CD8-positive, alpha-beta memory T cell (primary cell): ENCODE measurements at regions not wholly inside any gene's neighbourhood (a gene's known extent, or its start where the extent isn't known, plus 50 kb on each side); places are given as distances from the start of the nearest gene placed in this dataset.
"Not testable (repeated sequence)": the region's sequence is repeated elsewhere in the genome, so short reads cannot be mapped to it uniquely, and the experiment has no call there.

Experiments used
- CTCF ChIA-PET: fragments of 350-600 bp; sonication (Branson Sonifier 250); formaldehyde crosslinking; loops from one replicate; lab custom pipeline; 2021; ENCODE audit warnings: antibody characterized with exemption; lab: Charles Lee
- POLR2A ChIA-PET: fragments of 350-600 bp; sonication (Branson Sonifier 250); formaldehyde crosslinking; loops from one replicate; lab custom pipeline; 2021; ENCODE audit warnings: antibody characterized with exemption; lab: Charles Lee
- DNase-seq, 5 donors: peaks; one replicate each; pipeline versions ENCODE4 v3.0.0 to v3.0.0-alpha.2; 2020 to 2022; ENCODE audit warnings: mixed read lengths in 1 of 5
- H3K27ac ChIP-seq: one replicate; pipeline ENCODE4 v1.7.0; 2013; ENCODE audit warnings: low read depth, mild to moderate bottlenecking, low read length, moderate library complexity
- H3K27me3 ChIP-seq: 2 replicates; pipeline ENCODE4 v1.7.0; 2013; ENCODE audit warnings: low read length, mild to moderate bottlenecking; ENCODE audit not compliant: insufficient read depth, poor library complexity, severe bottlenecking
- H3K36me3 ChIP-seq: 2 replicates; pipeline ENCODE4 v1.7.0; 2013; ENCODE audit warnings: mild to moderate bottlenecking, low read length, moderate library complexity; ENCODE audit not compliant: insufficient read depth
- H3K4me1 ChIP-seq: 2 replicates; pipeline ENCODE4 v1.7.0; 2013; ENCODE audit warnings: mild to moderate bottlenecking, low read length, moderate library complexity; ENCODE audit not compliant: insufficient read depth
- H3K4me3 ChIP-seq: 2 replicates; pipeline ENCODE4 v1.7.0; 2013; ENCODE audit warnings: mild to moderate bottlenecking, low read length
- H3K9me3 ChIP-seq: 2 replicates; pipeline ENCODE4 v1.7.0; 2013; ENCODE audit warnings: mild to moderate bottlenecking, low read length
- H3K27ac Mint-ChIP-seq, 8 donors: one replicate each; pipeline ENCODE4 v1.8.0; 2020 to 2021; ENCODE audit warnings: mixed read lengths in 8 of 8, mild to moderate bottlenecking in 6 of 8, inconsistent platforms in 3 of 8, moderate library complexity in 3 of 8
- H3K27me3 Mint-ChIP-seq, 2 donors: one replicate each; pipeline ENCODE4 v1.8.0; 2020 to 2021; ENCODE audit warnings: mixed read lengths in 2 of 2, mild to moderate bottlenecking in 1 of 2, moderate library complexity in 1 of 2
- H3K36me3 Mint-ChIP-seq, 3 donors: one replicate each; pipeline ENCODE4 v1.8.0; 2020 to 2021; ENCODE audit warnings: mixed read lengths in 3 of 3, inconsistent platforms in 1 of 3, mild to moderate bottlenecking in 1 of 3
- H3K4me1 Mint-ChIP-seq, 3 donors: one replicate each; pipeline ENCODE4 v1.8.0; 2020 to 2021; ENCODE audit warnings: mixed read lengths in 3 of 3, inconsistent platforms in 1 of 3, mild to moderate bottlenecking in 1 of 3
- H3K4me3 Mint-ChIP-seq, 7 donors: one replicate each; pipeline ENCODE4 v1.8.0; 2020 to 2021; ENCODE audit warnings: mixed read lengths in 7 of 7, mild to moderate bottlenecking in 6 of 7, moderate library complexity in 4 of 7, inconsistent platforms in 2 of 7
- H3K9me3 Mint-ChIP-seq, 5 donors: one replicate each; pipeline ENCODE4 v1.8.0; 2020 to 2022; ENCODE audit warnings: mixed read lengths in 5 of 5, mild to moderate bottlenecking in 3 of 5, moderate library complexity in 2 of 5, inconsistent platforms in 1 of 5

- no peaks in the 10 kb centered on the region for H3K27me3 Mint-ChIP-seq
- peaks cover 6 to 27% (median 8%) of the 10 kb centered on the region in 5 donors for H3K9me3 Mint-ChIP-seq
- Histone ChIP-seq H3K36me3 (no peaks in the 10 kb centered on the region), H3K27ac (no peak overlapping the region), H3K9me3 (no peaks in the 10 kb centered on the region), H3K4me3 (no peak overlapping the region), H3K27me3 (no peaks in the 10 kb centered on the region), H3K4me1 (no peaks in the 10 kb centered on the region)
- ChIA-PET CTCF (no interaction called here), POLR2A (no interaction called here)
- H3K4me3 Mint-ChIP-seq = no peak overlapping the region
- H3K27ac Mint-ChIP-seq = no peak overlapping the region
- no peak for DNase-seq
- no peaks in the 10 kb centered on the region for H3K4me1 Mint-ChIP-seq
- no peaks in the 10 kb centered on the region for H3K36me3 Mint-ChIP-seq
Observed at GRCh38 chr5:25990771-25991170, 1047.6 kb downstream of the CDH9 start.

GRCh38 chr5:25979086-25979485, 1059.3 kb downstream of the CDH9 start:
- Mint-ChIP-seq H3K4me3 (no peak overlapping the region), H3K27ac (no peak overlapping the region), H3K36me3 (no peaks in the 10 kb centered on the region), H3K27me3 (peaks cover 0 to 2% of the 10 kb centered on the region in 2 donors), H3K9me3 (peaks cover 0 to 47% (median 8%) of the 10 kb centered on the region in 5 donors), H3K4me1 (no peaks in the 10 kb centered on the region)
- Histone ChIP-seq H3K9me3 (no peaks in the 10 kb centered on the region), H3K27me3 (no peaks in the 10 kb centered on the region), H3K4me1 (no peaks in the 10 kb centered on the region), H3K27ac (no peak overlapping the region), H3K4me3 (no peak overlapping the region), H3K36me3 (no peaks in the 10 kb centered on the region)
- CTCF ChIA-PET = no interaction called here
- POLR2A ChIA-PET = no interaction called here
- no peak for DNase-seq

GRCh38 chr5:25975885-25976284, 1062.5 kb downstream of the CDH9 start:
- POLR2A ChIA-PET = no interaction called here
- H3K9me3 Mint-ChIP-seq = peaks cover 0 to 31% (median 11%) of the 10 kb centered on the region in 5 donors
- no peak overlapping the region for H3K4me3 Mint-ChIP-seq
- no peak overlapping the region for H3K27ac Mint-ChIP-seq
- no peaks in the 10 kb centered on the region for H3K36me3 Mint-ChIP-seq
- CTCF ChIA-PET = no interaction called here
- no peak for DNase-seq
- Histone ChIP-seq H3K4me1 (no peaks in the 10 kb centered on the region), H3K27me3 (no peaks in the 10 kb centered on the region), H3K9me3 (no peaks in the 10 kb centered on the region), H3K27ac (no peak overlapping the region), H3K36me3 (no peaks in the 10 kb centered on the region), H3K4me3 (no peak overlapping the region)
- peaks cover 0 to 2% of the 10 kb centered on the region in 2 donors for H3K27me3 Mint-ChIP-seq
- no peaks in the 10 kb centered on the region for H3K4me1 Mint-ChIP-seq

- no peaks in the 10 kb centered on the region for H3K4me1 Mint-ChIP-seq
- no peak overlapping the region for H3K4me3 ChIP-seq
- H3K9me3 Mint-ChIP-seq = peaks cover 2 to 28% (median 10%) of the 10 kb centered on the region in 5 donors
- H3K9me3 ChIP-seq = no peaks in the 10 kb centered on the region
- no peaks in the 10 kb centered on the region for H3K27me3 ChIP-seq
- ChIA-PET CTCF (no interaction called here), POLR2A (no interaction called here)
- H3K27ac ChIP-seq = no peak overlapping the region
- no peak for DNase-seq
- no peaks in the 10 kb centered on the region for H3K36me3 ChIP-seq
- no peaks in the 10 kb centered on the region for H3K4me1 ChIP-seq
- no peak overlapping the region for H3K4me3 Mint-ChIP-seq
- H3K27ac Mint-ChIP-seq = no peak overlapping the region
- no peaks in the 10 kb centered on the region for H3K36me3 Mint-ChIP-seq
- H3K27me3 Mint-ChIP-seq = no peaks in the 10 kb centered on the region
Observed at GRCh38 chr5:25974451-25974850, 1063.9 kb downstream of the CDH9 start.

GRCh38 chr5:25970906-25971489, 1067.4 kb downstream of the CDH9 start:
- Mint-ChIP-seq H3K4me1 (no peaks in the 10 kb centered on the region), H3K4me3 (no peak overlapping the region), H3K27ac (no peak overlapping the region), H3K27me3 (no peaks in the 10 kb centered on the region), H3K36me3 (no peaks in the 10 kb centered on the region), H3K9me3 (peaks cover 4 to 24% (median 15%) of the 10 kb centered on the region in 5 donors)
- H3K27me3 ChIP-seq = no peaks in the 10 kb centered on the region
- no peak for DNase-seq
- H3K36me3 ChIP-seq = no peaks in the 10 kb centered on the region
- no peak overlapping the region for H3K4me3 ChIP-seq
- H3K9me3 ChIP-seq = peaks cover 3% of the 10 kb centered on the region
- no peaks in the 10 kb centered on the region for H3K4me1 ChIP-seq
- H3K27ac ChIP-seq = no peak overlapping the region
- ChIA-PET CTCF (no interaction called here), POLR2A (no interaction called here)

GRCh38 chr5:25969042-25969441, 1069.3 kb downstream of the CDH9 start:
- H3K27me3 Mint-ChIP-seq, H3K4me1 ChIP-seq, H3K4me3 Mint-ChIP-seq, H3K4me3 ChIP-seq, H3K9me3 ChIP-seq, CTCF ChIA-PET, H3K27ac ChIP-seq, DNase-seq, H3K36me3 ChIP-seq, H3K4me1 Mint-ChIP-seq, H3K27me3 ChIP-seq, H3K36me3 Mint-ChIP-seq, POLR2A ChIA-PET, H3K27ac Mint-ChIP-seq: not testable (repeated sequence)
- H3K9me3 Mint-ChIP-seq = peaks cover 7 to 26% (median 17%) of the 10 kb centered on the region in 5 donors

- no peaks in the 10 kb centered on the region for H3K27me3 ChIP-seq
- no peaks in the 10 kb centered on the region for H3K4me1 Mint-ChIP-seq
- no peak overlapping the region for H3K4me3 ChIP-seq
- no peaks in the 10 kb centered on the region for H3K36me3 Mint-ChIP-seq
- CTCF ChIA-PET = no interaction called here
- POLR2A ChIA-PET = no interaction called here
- peaks cover 10 to 33% (median 11%) of the 10 kb centered on the region in 5 donors for H3K9me3 Mint-ChIP-seq
- no peak overlapping the region for H3K4me3 Mint-ChIP-seq
- peaks cover 3% of the 10 kb centered on the region for H3K9me3 ChIP-seq
- no peaks in the 10 kb centered on the region for H3K36me3 ChIP-seq
- no peaks in the 10 kb centered on the region for H3K27me3 Mint-ChIP-seq
- no peaks in the 10 kb centered on the region for H3K4me1 ChIP-seq
- no peak for DNase-seq
- no peak overlapping the region for H3K27ac Mint-ChIP-seq
- no peak overlapping the region for H3K27ac ChIP-seq
Observed at GRCh38 chr5:25964009-25964372, 1074.4 kb downstream of the CDH9 start.

GRCh38 chr5:25963251-25964008, 1075.0 kb downstream of the CDH9 start:
- Mint-ChIP-seq H3K4me1 (no peaks in the 10 kb centered on the region), H3K36me3 (no peaks in the 10 kb centered on the region), H3K27ac (no peak overlapping the region), H3K27me3 (no peaks in the 10 kb centered on the region), H3K4me3 (no peak overlapping the region), H3K9me3 (peaks cover 6 to 39% (median 11%) of the 10 kb centered on the region in 5 donors)
- DNase-seq = no peak
- ChIA-PET POLR2A (no interaction called here), CTCF (no interaction called here)
- Histone ChIP-seq H3K4me1 (no peaks in the 10 kb centered on the region), H3K4me3 (no peak overlapping the region), H3K36me3 (no peaks in the 10 kb centered on the region), H3K27ac (no peak overlapping the region), H3K9me3 (peaks cover 3% of the 10 kb centered on the region), H3K27me3 (no peaks in the 10 kb centered on the region)
